Ovary (tissue), 7 donors: ENCODE measurements at regions not wholly inside any gene's neighbourhood (a gene's known extent, or its start where the extent isn't known, plus 50 kb on each side); places are given as distances from the start of the nearest gene placed in this dataset.

ENCODE experiments used
- DNase-seq, 5 donors: peaks; one replicate each; pipeline ENCODE4 v3.0.0-alpha.2; 2019 to 2020
- H3K27ac ChIP-seq, 2 donors: fragments of 200-600 bp; one replicate each; pipeline versions ENCODE4 v1.5.1 to v1.8.0; 2019 to 2022
- H3K27me3 ChIP-seq: fragments of 200-600 bp; one replicate; pipeline ENCODE4 v1.8.0; 2022
- H3K36me3 ChIP-seq: fragments of 200-600 bp; sonication (generic); one replicate; pipeline ENCODE4 v1.5.1; 2019
- H3K4me1 ChIP-seq: one replicate; pipeline ENCODE4 v1.8.1; 2013; ENCODE audit warnings: mild to moderate bottlenecking, moderate library complexity; ENCODE audit not compliant: insufficient read depth
- H3K4me3 ChIP-seq: fragments of 200-600 bp; sonication (generic); one replicate; pipeline ENCODE4 v1.5.1; 2017
- H3K9me3 ChIP-seq, 2 donors: fragments of 200-600 bp in 1 of 2; sonication (generic) in 1 of 2; one replicate each; pipeline versions ENCODE4 v1.5.1 to v1.8.1; 2013 to 2019; ENCODE audit warnings: mild to moderate bottlenecking in 1 of 2, moderate library complexity in 1 of 2
- EP300 ChIP-seq: sonication (generic); formaldehyde crosslinking; IDR thresholded peaks from one replicate; pipeline ENCODE4 v1.6.1; 2017; ENCODE audit warnings: antibody characterized with exemption
- POLR2A ChIP-seq: fragments of 450-650 bp; IDR thresholded peaks from one replicate; pipeline ENCODE4 v1.6.1; 2017; ENCODE audit warnings: antibody characterized with exemption, mild to moderate bottlenecking, moderate library complexity
- WGBS, 3 donors: extraction: QIAGEN DNeasy Blood & Tissue Kit in 1 of 3; methylation state at CpG; one replicate each; pipeline versions ENCODE4 v1.1.5 to v1.1.7; 2013 to 2017; 5-methylcytosine and 5-hydroxymethylcytosine counted together
- intact Hi-C, 4 donors: fragments of 100-400 bp; cut with DNase I; formaldehyde crosslinking; loops; one replicate each; pipeline versions ENCODE4 v1.11.0 to v1.15.1; 2022 to 2023
- TF ChIP-seq, protein P1 (sequence below), 3 donors: fragments of 450-650 bp in 2 of 3; fragments of 200-600 bp in 1 of 3; IDR thresholded peaks; one replicate each; pipeline versions ENCODE4 v1.5.1 to v1.8.0; 2016 to 2022; ENCODE audit warnings: antibody characterized with exemption in 3 of 3, mild to moderate bottlenecking in 1 of 3
- donor health status: DM: no; HTN: no; CAD: no; lungs with moderate emphysema.
- donor health status: DM: no; HTN: no; CAD: no.
- donor health status: Bipolar disorder and iron deficiency.
- donor health status: DM: no; HTN: no; CAD: no.
- donor health status: DM: yes; HTN: yes; CAD: no.

DNA sequence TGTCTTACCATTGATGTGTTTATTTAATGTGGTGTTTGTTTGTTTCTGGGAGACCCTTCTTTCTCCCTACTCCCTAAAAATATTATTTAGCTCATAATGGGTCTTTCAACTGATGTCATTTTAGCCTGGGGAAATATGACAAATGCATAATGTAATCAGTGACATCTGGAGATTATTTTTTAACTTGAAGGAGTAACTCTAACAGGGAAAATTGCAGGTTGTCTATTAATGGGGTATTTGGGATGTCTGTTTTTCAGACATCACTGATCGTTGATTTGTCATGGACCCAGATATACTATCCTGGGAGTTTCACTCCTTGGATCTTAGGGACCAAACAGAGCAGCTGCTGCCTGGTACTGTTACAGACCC lies 230.4 kb downstream of the LOXHD1 start:
- no peaks in the 10 kb centered on the region for H3K9me3 ChIP-seq
- H3K27me3 ChIP-seq: no peaks in the 10 kb centered on the region
- H3K36me3 ChIP-seq: no peaks in the 10 kb centered on the region
- DNase-seq: no peak
- WGBS, 3 donors: 70 to 85% (median 85%) methylated on average over 1 of the region's 1 CpG
- H3K4me3 ChIP-seq: no peak overlapping the region
- no peak overlapping the region for H3K27ac ChIP-seq
- intact Hi-C loops: no loop called here
- TF ChIP-seq POLR2A (no peak), EP300 (no peak)
- TF ChIP-seq, protein P1, sequence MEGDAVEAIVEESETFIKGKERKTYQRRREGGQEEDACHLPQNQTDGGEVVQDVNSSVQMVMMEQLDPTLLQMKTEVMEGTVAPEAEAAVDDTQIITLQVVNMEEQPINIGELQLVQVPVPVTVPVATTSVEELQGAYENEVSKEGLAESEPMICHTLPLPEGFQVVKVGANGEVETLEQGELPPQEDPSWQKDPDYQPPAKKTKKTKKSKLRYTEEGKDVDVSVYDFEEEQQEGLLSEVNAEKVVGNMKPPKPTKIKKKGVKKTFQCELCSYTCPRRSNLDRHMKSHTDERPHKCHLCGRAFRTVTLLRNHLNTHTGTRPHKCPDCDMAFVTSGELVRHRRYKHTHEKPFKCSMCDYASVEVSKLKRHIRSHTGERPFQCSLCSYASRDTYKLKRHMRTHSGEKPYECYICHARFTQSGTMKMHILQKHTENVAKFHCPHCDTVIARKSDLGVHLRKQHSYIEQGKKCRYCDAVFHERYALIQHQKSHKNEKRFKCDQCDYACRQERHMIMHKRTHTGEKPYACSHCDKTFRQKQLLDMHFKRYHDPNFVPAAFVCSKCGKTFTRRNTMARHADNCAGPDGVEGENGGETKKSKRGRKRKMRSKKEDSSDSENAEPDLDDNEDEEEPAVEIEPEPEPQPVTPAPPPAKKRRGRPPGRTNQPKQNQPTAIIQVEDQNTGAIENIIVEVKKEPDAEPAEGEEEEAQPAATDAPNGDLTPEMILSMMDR (IDR thresholded peaks at IDR 0.05): no peak
- H3K4me1 ChIP-seq: no peaks in the 10 kb centered on the region
